ENCODE measurements at regions not wholly inside any gene's neighbourhood (a gene's known extent, or its start where the extent isn't known, plus 50 kb on each side); places are given as distances from the start of the nearest gene placed in this dataset.

GRCh38 chr4:128475597-128475996, 188.0 kb upstream of the PGRMC2 start:
- peak in 1 of 2 donors; percentile 25 for ATAC-seq (ENCODE audit: low FRiP score in 2 of 2)

DNA sequence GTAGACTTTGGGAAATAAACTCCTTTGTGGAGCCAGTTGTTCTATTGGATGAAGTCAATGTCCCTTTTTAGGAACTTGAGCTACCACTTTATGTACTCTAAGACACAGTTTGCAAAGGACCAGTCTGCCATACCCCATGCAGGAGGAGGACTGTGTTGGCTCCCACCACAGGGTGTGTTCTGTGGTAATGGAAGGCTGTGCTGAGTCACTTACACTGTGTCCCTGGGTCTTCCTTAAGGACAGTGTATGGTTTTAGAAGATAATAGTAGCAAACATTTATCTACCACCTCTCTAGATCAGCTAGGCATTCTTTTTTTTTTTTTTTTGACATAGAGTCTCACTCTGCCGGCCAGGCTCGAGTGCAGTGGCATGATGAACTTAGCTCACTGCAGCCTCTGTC, 184.0 kb upstream of the PGRMC2 start:
- 95% methylated on average over 2 of the region's 2 CpGs for WGBS, 2 donors

More at GRCh38 chr4:128475597-128475996, 188.0 kb upstream of the PGRMC2 start:
- Histone ChIP-seq H3K4me1 (peaks cover 0 to 10% (median 0%) of the 10 kb centered on the region in 4 donors), H3K27ac (no peak overlapping the region), H3K4me3 (no peak overlapping the region), H3K36me3 (no peaks in the 10 kb centered on the region), H3K27me3 (no peaks in the 10 kb centered on the region), H3K9me3 (no peaks in the 10 kb centered on the region)
- no peak for DNase-seq
- TF ChIP-seq CTCF (IDR thresholded peaks at IDR 0.05) (no peak), POLR2AphosphoS5 (IDR thresholded peaks at IDR 0.05) (no peak), POLR2A (IDR thresholded peaks at IDR 0.05) (no peak), EP300 (IDR thresholded peaks at IDR 0.05) (no peak)
- 87 to 92% methylated on average over 1 of the region's 1 CpG for WGBS, 2 donors

GRCh38 chr4:128470492-128471053, 183.0 kb upstream of the PGRMC2 start:
- H3K36me3 ChIP-seq: no peaks in the 10 kb centered on the region
- no peak overlapping the region for H3K4me3 ChIP-seq
- no peak overlapping the region for H3K27ac ChIP-seq
- no peaks in the 10 kb centered on the region for H3K27me3 ChIP-seq
- ATAC-seq (ENCODE audit: low FRiP score in 2 of 2) (no peak), DNase-seq (no peak)
- WGBS, 2 donors: 80 to 84% methylated on average over 5 of the region's 5 CpGs
- TF ChIP-seq CTCF (IDR thresholded peaks at IDR 0.05) (no peak), EP300 (IDR thresholded peaks at IDR 0.05) (no peak), POLR2A (IDR thresholded peaks at IDR 0.05) (no peak), POLR2AphosphoS5 (IDR thresholded peaks at IDR 0.05) (no peak)
- peaks cover 5 to 18% (median 11%) of the 10 kb centered on the region in 4 donors for H3K4me1 ChIP-seq
- H3K9me3 ChIP-seq: no peaks in the 10 kb centered on the region

More for the DNA sequence above, 184.0 kb upstream of the PGRMC2 start:
- ATAC-seq (ENCODE audit: low FRiP score in 2 of 2) (no peak), DNase-seq (no peak)
- Histone ChIP-seq H3K9me3 (no peaks in the 10 kb centered on the region), H3K27me3 (no peaks in the 10 kb centered on the region), H3K4me1 (peaks cover 5 to 22% (median 11%) of the 10 kb centered on the region in 4 donors), H3K27ac (no peak overlapping the region), H3K36me3 (no peaks in the 10 kb centered on the region), H3K4me3 (no peak overlapping the region)
- no peak for TF ChIP-seq POLR2A (IDR thresholded peaks at IDR 0.05)
- no peak for TF ChIP-seq EP300 (IDR thresholded peaks at IDR 0.05)
- no peak for TF ChIP-seq CTCF (IDR thresholded peaks at IDR 0.05)
- no peak for TF ChIP-seq POLR2AphosphoS5 (IDR thresholded peaks at IDR 0.05)

- Histone ChIP-seq H3K4me3 (peak overlapping the region in 1 of 4 donors; percentile 7), H3K4me1 (peaks cover 5 to 16% (median 11%) of the 10 kb centered on the region in 4 donors), H3K27me3 (no peaks in the 10 kb centered on the region), H3K9me3 (no peaks in the 10 kb centered on the region), H3K27ac (peak overlapping the region in 3 of 4 donors; percentile 46 to 65 (median 60)), H3K36me3 (no peaks in the 10 kb centered on the region)
- 26 to 40% methylated on average over 6 of the region's 6 CpGs for WGBS, 2 donors
- DNase-seq: peak in 1 of 2 donors; percentile 83
- peak in 1 of 4 donors; percentile 32 for TF ChIP-seq EP300 (IDR thresholded peaks at IDR 0.05)
- TF ChIP-seq CTCF (IDR thresholded peaks at IDR 0.05): no peak
- peak in 1 of 2 donors; percentile 79 for ATAC-seq (ENCODE audit: low FRiP score in 2 of 2)
Measured at GRCh38 chr4:128468123-128468989, 180.7 kb upstream of the PGRMC2 start.

All from upper lobe of left lung (tissue), 6 donors.